ENCODE measurements at regions not wholly inside any gene's neighbourhood (a gene's known extent, or its start where the extent isn't known, plus 50 kb on each side); places are given as distances from the start of the nearest gene placed in this dataset.
"Not testable (repeated sequence)": the region's sequence is repeated elsewhere in the genome, so short reads cannot be mapped to it uniquely, and the experiment has no call there.

DNA sequence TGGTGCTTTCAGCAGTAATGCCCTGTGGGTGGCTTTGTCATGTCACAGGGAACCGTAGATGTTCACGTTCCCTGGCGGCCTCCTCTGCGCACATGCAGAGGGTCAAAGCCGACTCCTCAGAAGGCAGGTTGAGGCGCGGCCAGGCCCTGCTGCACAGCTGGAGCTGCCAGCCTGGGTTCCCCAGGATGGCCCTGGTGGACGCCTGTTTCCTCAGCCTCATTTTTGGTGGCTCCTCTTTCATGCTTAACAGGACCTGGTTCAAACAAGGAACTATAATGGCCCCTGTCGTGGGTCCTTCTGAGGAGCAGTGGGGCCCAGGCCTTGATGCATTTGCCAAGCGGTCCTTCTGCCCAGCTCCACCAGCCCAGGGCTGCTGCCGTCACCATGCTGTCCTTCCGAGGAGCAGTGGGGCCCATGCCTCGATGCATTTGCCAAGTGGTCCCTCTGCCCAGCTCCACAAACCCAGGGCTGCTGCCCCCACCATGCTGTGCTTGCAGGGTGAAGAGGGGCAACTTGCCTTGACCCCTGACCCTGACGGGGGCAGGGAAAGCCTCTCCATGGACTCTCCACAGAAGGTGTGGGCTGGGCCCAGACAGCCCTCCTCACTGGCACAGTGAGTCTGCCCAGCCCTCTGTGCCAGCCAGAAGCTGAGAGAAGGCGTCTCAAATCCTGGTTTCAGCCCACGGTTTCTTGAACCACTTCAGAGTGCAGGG, 338.2 kb downstream of the TCERG1L start:
- DNase-seq (ENCODE audit: low read depth): no peak

GRCh38 chr10:130974166-130974565, 337.4 kb downstream of the TCERG1L start:
- TF ChIP-seq CTCF (IDR thresholded peaks at IDR 0.05; ENCODE audit: insufficient read depth, low read depth, low read length, missing control alignments): no peak
- no peak for DNase-seq (ENCODE audit: low read depth)
- no peak overlapping the region for H3K4me3 ChIP-seq (ENCODE audit: low read length)

More for the DNA sequence above, 338.2 kb downstream of the TCERG1L start:
- H3K4me3 ChIP-seq (ENCODE audit: low read length): no peak overlapping the region
- no peak for TF ChIP-seq CTCF (IDR thresholded peaks at IDR 0.05; ENCODE audit: insufficient read depth, low read depth, low read length, missing control alignments)

DNA sequence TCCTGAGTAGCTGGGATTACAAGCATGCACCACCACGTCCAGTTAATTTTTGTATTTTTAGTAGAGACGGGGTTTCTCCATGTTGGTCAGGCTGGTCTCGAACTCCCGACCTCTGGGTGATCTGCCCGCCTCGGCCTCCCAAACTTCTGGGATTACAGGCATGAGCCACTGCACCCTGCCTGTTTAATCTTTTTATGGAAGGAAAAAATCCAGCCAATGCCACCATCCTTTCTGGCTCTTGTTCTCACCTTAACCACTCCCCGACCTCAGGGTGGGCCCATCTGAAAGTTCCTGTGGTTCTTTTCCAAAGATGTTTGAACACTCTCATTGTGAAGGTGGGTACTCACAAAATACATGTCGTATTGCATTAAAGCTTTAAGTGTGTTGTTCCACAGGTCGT, 336.2 kb downstream of the TCERG1L start:
- DNase-seq (ENCODE audit: low read depth); H3K4me3 ChIP-seq (ENCODE audit: low read length): not testable (repeated sequence)

DNA sequence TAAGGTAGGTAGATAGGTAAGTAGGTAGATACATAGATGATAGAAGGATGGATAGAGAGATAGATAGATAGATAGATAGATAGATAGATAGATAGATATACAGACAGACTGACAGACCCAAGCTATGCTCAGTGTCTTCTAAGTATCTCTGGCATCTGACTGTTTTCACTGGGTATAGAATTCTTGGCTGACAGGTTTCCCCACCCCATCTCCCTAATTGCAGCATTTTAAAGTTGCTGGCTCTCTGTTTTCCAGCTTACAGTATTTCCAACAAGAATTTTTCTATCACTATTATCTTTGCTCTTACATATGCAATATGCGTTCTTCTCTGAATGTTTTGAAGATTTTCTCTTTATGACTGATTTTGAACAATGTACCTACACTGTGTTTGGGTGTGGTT, 328.7 kb downstream of the TCERG1L start:
- TF ChIP-seq CTCF (IDR thresholded peaks at IDR 0.05; ENCODE audit: insufficient read depth, low read depth, low read length, missing control alignments): no peak
- H3K4me3 ChIP-seq (ENCODE audit: low read length): no peak overlapping the region

GRCh38 chr10:130983749-130984148, 327.8 kb downstream of the TCERG1L start:
- DNase-seq (ENCODE audit: low read depth): no peak
- TF ChIP-seq CTCF (IDR thresholded peaks at IDR 0.05; ENCODE audit: insufficient read depth, low read depth, low read length, missing control alignments): no peak

More for the DNA sequence above, 328.7 kb downstream of the TCERG1L start:
- no peak for DNase-seq (ENCODE audit: low read depth)

GRCh38 chr10:130984686-130985085, 326.8 kb downstream of the TCERG1L start:
- no peak overlapping the region for H3K4me3 ChIP-seq (ENCODE audit: low read length)
- no peak for DNase-seq (ENCODE audit: low read depth)
- TF ChIP-seq CTCF (IDR thresholded peaks at IDR 0.05; ENCODE audit: insufficient read depth, low read depth, low read length, missing control alignments): no peak

More at GRCh38 chr10:130983749-130984148, 327.8 kb downstream of the TCERG1L start:
- no peak overlapping the region for H3K4me3 ChIP-seq (ENCODE audit: low read length)

DNA sequence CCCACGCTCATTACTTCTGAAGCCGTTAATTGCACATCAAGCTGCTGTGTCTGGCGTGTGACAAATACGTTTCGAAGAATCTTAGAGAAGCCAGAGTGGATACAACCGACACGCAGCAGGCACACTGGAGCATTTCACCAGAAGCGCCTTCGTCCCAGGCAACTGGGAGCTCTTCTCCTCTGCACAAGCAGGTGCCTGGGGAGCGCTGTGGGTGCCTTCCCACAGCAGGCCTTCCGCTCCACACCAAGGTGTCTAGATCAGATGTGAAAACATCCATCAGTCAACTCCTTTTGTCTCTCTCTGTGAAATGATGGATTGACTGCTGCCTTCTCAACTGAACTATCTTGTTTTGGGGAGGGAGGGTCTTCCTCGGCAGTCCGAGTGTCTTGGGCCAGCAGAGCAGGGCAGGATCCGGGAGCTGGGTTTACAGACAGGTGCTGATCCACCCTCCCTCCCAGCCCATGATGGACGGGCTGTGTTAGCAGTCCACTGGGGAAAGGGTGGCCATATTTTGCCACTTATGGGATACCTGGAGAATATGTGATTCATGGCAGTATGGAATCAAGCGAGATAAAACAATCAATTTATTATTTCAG, 326.3 kb downstream of the TCERG1L start:
- DNase-seq (ENCODE audit: low read depth): no peak
- no peak for TF ChIP-seq CTCF (IDR thresholded peaks at IDR 0.05; ENCODE audit: insufficient read depth, low read depth, low read length, missing control alignments)
- no peak overlapping the region for H3K4me3 ChIP-seq (ENCODE audit: low read length)

Measured in epithelial cell of esophagus (primary cell).